WTC11 (cell line): ENCODE measurements at regions not wholly inside any gene's neighbourhood (a gene's known extent, or its start where the extent isn't known, plus 50 kb on each side); places are given as distances from the start of the nearest gene placed in this dataset.
A peak's percentile ranks its signal among the peaks of the same experiment; 100 is the strongest.

ENCODE experiments used
- ATAC-seq: fragments of 200-7000 bp; cut with Tn5 transposase; 2 replicates; pipeline ENCODE4 v1.10.0; 2021; ENCODE audit warnings: mild to moderate bottlenecking, moderate library complexity
- CTCF ChIA-PET: fragments of 300-600 bp; sonication (Branson Sonifier 250); formaldehyde crosslinking; loops from one replicate; lab custom pipeline; 2021; ENCODE audit warnings: antibody characterized with exemption; lab: Charles Lee
- POLR2A ChIA-PET: fragments of 350-600 bp; sonication (Branson Sonifier 250); formaldehyde crosslinking; loops from one replicate; lab custom pipeline; 2021; ENCODE audit warnings: antibody characterized with exemption; lab: Charles Lee
- DNase-seq: peaks from one replicate; pipeline ENCODE4 v3.0.0; 2021; ENCODE audit warnings: low spot score
- H3K27ac Mint-ChIP-seq: 2 replicates; pipeline ENCODE4 v1.8.0; 2021; ENCODE audit warnings: mixed read lengths
- H3K27me3 Mint-ChIP-seq: 2 replicates; pipeline ENCODE4 v1.8.0; 2021; ENCODE audit warnings: low read depth, mild to moderate bottlenecking, moderate library complexity, mixed read lengths
- H3K36me3 Mint-ChIP-seq: 2 replicates; pipeline ENCODE4 v1.8.0; 2021; ENCODE audit warnings: mixed read lengths
- H3K4me1 Mint-ChIP-seq: 2 replicates; pipeline ENCODE4 v1.8.0; 2022; ENCODE audit warnings: mixed read lengths
- H3K4me3 Mint-ChIP-seq: 2 replicates; pipeline ENCODE4 v1.8.0; 2021; ENCODE audit warnings: mild to moderate bottlenecking, moderate library complexity, mixed read lengths
- H3K9me3 Mint-ChIP-seq: 2 replicates; pipeline ENCODE4 v1.8.0; 2021; ENCODE audit warnings: mixed read lengths
- CBFB ChIP-seq: sonication (generic); formaldehyde crosslinking; IDR thresholded peaks from 2 replicates; pipeline ENCODE4 v1.8.1; 2022; ENCODE audit warnings: mild to moderate bottlenecking, low read depth, missing genetic modification reagents
- CREB1 ChIP-seq: sonication (generic); formaldehyde crosslinking; IDR thresholded peaks from 2 replicates; pipeline ENCODE4 v1.8.0; 2023; ENCODE audit warnings: mild to moderate bottlenecking, missing genetic modification reagents
- EMX1 ChIP-seq: fragments of 250-450 bp; sonication (Bioruptor Pico); IDR thresholded peaks from 2 replicates; pipeline ENCODE4 v1.8.0; 2021; ENCODE audit warnings: mild to moderate bottlenecking
- ESRRA ChIP-seq: sonication (generic); formaldehyde crosslinking; IDR thresholded peaks from 2 replicates; pipeline ENCODE4 v1.8.1; 2022; ENCODE audit warnings: mild to moderate bottlenecking, missing genetic modification reagents, borderline replicate concordance
- GTF2I ChIP-seq: fragments of 250-450 bp; sonication (Bioruptor Pico); conservative IDR thresholded peaks from 2 replicates; pipeline ENCODE4 v1.4.0; 2021; ENCODE audit warnings: mild to moderate bottlenecking
- NFATC4 ChIP-seq: fragments of 250-450 bp; sonication (Bioruptor Pico); IDR thresholded peaks from 2 replicates; pipeline ENCODE4 v1.9.0; 2021; ENCODE audit warnings: mild to moderate bottlenecking
- NFE2L1 ChIP-seq: sonication (generic); formaldehyde crosslinking; IDR thresholded peaks from 2 replicates; pipeline ENCODE4 v1.8.1; 2023; ENCODE audit warnings: missing genetic modification reagents
- NFYB ChIP-seq: sonication (generic); formaldehyde crosslinking; conservative IDR thresholded peaks from 2 replicates; pipeline ENCODE4 v1.8.0; 2022; ENCODE audit warnings: low read depth, missing genetic modification reagents
- OVOL2 ChIP-seq: fragments of 250-450 bp; sonication (Bioruptor Pico); IDR thresholded peaks from 2 replicates; pipeline ENCODE4 v1.9.0; 2021; ENCODE audit warnings: mild to moderate bottlenecking, borderline replicate concordance
- TEAD1 ChIP-seq: sonication (generic); formaldehyde crosslinking; IDR thresholded peaks from 2 replicates; pipeline ENCODE4 v1.8.0; 2022; ENCODE audit warnings: mild to moderate bottlenecking, missing genetic modification reagents
- ZBTB21 ChIP-seq: sonication (generic); formaldehyde crosslinking; IDR thresholded peaks from 2 replicates; pipeline ENCODE4 v1.8.1; 2023; ENCODE audit warnings: mild to moderate bottlenecking, missing genetic modification reagents, borderline replicate concordance
- ZNF138 ChIP-seq: sonication (generic); formaldehyde crosslinking; conservative IDR thresholded peaks from 2 replicates; pipeline ENCODE4 v1.8.1; 2022; ENCODE audit warnings: mild to moderate bottlenecking, moderate library complexity, missing genetic modification reagents
- ZNF232 ChIP-seq: sonication (generic); formaldehyde crosslinking; IDR thresholded peaks from 2 replicates; pipeline ENCODE4 v1.8.0; 2022; ENCODE audit warnings: mild to moderate bottlenecking, missing genetic modification reagents
- TF ChIP-seq, protein P1 (sequence below): sonication (generic); formaldehyde crosslinking; IDR thresholded peaks from 2 replicates; pipeline ENCODE4 v1.8.1; 2023; ENCODE audit warnings: mild to moderate bottlenecking, missing genetic modification reagents, moderate library complexity
- TF ChIP-seq, protein P2 (sequence below): sonication (generic); formaldehyde crosslinking; IDR thresholded peaks from 2 replicates; pipeline ENCODE4 v1.8.1; 2022; ENCODE audit warnings: low read depth, mild to moderate bottlenecking, moderate library complexity, missing genetic modification reagents, borderline replicate concordance
- TF ChIP-seq, protein P3 (sequence below): sonication (generic); formaldehyde crosslinking; IDR thresholded peaks from 2 replicates; pipeline ENCODE4 v1.8.1; 2022; ENCODE audit warnings: low read depth, missing genetic modification reagents, borderline replicate concordance
- TF ChIP-seq, protein P4 (sequence below): sonication (generic); formaldehyde crosslinking; IDR thresholded peaks from 2 replicates; pipeline ENCODE4 v1.8.1; 2023; ENCODE audit warnings: mild to moderate bottlenecking, missing genetic modification reagents
- TF ChIP-seq, protein P5 (sequence below): sonication (generic); formaldehyde crosslinking; IDR thresholded peaks from 2 replicates; pipeline ENCODE4 v1.8.1; 2023; ENCODE audit warnings: mild to moderate bottlenecking, missing genetic modification reagents
- TF ChIP-seq, protein P6 (sequence below): sonication (generic); formaldehyde crosslinking; IDR thresholded peaks from 2 replicates; pipeline ENCODE4 v1.8.1; 2023; ENCODE audit warnings: mild to moderate bottlenecking, missing genetic modification reagents, moderate library complexity
- TF ChIP-seq, protein P7 (sequence below): sonication (generic); formaldehyde crosslinking; IDR thresholded peaks from 2 replicates; pipeline ENCODE4 v1.8.0; 2022; ENCODE audit warnings: mild to moderate bottlenecking, missing genetic modification reagents

DNA sequence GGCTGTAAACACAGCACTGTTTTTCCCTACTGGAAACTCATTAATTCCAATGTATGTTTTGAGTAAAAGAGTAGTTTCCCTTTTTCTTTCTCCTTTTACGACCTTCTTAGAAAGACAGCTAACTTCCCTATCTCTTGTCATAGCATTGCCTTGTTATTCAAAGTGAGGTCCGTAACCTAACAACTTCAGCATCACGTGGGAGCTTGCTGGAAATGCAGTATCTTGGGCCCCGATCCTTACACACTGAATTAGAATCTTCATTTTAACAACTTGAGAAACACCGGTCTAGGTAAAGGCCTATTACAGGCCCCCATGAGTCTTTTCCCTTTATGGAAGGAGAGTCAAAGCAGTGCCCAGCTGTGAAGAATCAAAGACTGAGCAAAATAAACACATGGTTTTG lies 230.7 kb upstream of the PRKD1 start (continued):
- TF ChIP-seq ZNF232 (CRISPR knock-in tag), result no peak
- TF ChIP-seq NFYB (CRISPR knock-in tag), result no peak
- TF ChIP-seq NFE2L1, result no peak
- TF ChIP-seq, protein P1, sequence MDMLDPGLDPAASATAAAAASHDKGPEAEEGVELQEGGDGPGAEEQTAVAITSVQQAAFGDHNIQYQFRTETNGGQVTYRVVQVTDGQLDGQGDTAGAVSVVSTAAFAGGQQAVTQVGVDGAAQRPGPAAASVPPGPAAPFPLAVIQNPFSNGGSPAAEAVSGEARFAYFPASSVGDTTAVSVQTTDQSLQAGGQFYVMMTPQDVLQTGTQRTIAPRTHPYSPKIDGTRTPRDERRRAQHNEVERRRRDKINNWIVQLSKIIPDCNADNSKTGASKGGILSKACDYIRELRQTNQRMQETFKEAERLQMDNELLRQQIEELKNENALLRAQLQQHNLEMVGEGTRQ (CRISPR knock-in tag), result peak; percentile 56; the same call in 1 of the 2 replicates

DNA sequence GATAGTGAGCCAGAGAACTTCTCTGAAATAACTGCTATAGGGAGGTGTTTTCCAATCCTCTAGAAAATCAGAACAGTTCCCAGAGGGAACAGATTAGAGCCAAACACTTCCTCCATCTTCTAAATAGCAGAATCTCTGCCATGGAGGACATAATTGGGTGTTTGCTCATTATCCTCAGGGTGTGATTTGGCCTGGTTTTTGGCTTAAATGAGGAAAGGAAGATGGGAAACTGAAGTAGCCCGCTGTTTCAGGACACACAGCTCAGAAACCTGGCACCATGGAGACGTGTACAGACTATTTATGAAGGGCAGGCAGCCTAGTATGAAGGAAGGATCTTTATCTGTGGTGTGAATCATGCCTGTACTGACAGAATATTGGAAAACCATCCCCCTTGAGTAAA lies 231.7 kb upstream of the PRKD1 start:
- ChIA-PET POLR2A (no interaction called here), CTCF (interaction anchor here (1.9 kb wide), 1 partner anchor 111 kb away, joined by 5 read pairs; no protein-coding TSS in a partner anchor)
- Mint-ChIP-seq H3K4me1 (peaks cover 13% of the 10 kb centered on the region), H3K36me3 (no peaks in the 10 kb centered on the region), H3K27me3 (peaks cover 13% of the 10 kb centered on the region), H3K9me3 (no peaks in the 10 kb centered on the region), H3K27ac (no peak overlapping the region), H3K4me3 (no peak overlapping the region)
- ATAC-seq (no peak), DNase-seq (no peak)
- TF ChIP-seq, protein P2, sequence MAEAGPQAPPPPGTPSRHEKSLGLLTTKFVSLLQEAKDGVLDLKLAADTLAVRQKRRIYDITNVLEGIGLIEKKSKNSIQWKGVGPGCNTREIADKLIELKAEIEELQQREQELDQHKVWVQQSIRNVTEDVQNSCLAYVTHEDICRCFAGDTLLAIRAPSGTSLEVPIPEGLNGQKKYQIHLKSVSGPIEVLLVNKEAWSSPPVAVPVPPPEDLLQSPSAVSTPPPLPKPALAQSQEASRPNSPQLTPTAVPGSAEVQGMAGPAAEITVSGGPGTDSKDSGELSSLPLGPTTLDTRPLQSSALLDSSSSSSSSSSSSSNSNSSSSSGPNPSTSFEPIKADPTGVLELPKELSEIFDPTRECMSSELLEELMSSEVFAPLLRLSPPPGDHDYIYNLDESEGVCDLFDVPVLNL (CRISPR knock-in tag), result no peak
- TF ChIP-seq CREB1 (CRISPR knock-in tag), result no peak
- TF ChIP-seq GTF2I (CRISPR knock-in tag), result no peak
- TF ChIP-seq, protein P3, sequence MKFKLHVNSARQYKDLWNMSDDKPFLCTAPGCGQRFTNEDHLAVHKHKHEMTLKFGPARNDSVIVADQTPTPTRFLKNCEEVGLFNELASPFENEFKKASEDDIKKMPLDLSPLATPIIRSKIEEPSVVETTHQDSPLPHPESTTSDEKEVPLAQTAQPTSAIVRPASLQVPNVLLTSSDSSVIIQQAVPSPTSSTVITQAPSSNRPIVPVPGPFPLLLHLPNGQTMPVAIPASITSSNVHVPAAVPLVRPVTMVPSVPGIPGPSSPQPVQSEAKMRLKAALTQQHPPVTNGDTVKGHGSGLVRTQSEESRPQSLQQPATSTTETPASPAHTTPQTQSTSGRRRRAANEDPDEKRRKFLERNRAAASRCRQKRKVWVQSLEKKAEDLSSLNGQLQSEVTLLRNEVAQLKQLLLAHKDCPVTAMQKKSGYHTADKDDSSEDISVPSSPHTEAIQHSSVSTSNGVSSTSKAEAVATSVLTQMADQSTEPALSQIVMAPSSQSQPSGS (CRISPR knock-in tag), result no peak
- no peak for TF ChIP-seq CBFB
- TF ChIP-seq OVOL2 (CRISPR knock-in tag), result no peak
- TF ChIP-seq, protein P4, sequence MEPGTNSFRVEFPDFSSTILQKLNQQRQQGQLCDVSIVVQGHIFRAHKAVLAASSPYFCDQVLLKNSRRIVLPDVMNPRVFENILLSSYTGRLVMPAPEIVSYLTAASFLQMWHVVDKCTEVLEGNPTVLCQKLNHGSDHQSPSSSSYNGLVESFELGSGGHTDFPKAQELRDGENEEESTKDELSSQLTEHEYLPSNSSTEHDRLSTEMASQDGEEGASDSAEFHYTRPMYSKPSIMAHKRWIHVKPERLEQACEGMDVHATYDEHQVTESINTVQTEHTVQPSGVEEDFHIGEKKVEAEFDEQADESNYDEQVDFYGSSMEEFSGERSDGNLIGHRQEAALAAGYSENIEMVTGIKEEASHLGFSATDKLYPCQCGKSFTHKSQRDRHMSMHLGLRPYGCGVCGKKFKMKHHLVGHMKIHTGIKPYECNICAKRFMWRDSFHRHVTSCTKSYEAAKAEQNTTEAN (CRISPR knock-in tag), result no peak
- no peak for TF ChIP-seq ZBTB21
- TF ChIP-seq, protein P5, sequence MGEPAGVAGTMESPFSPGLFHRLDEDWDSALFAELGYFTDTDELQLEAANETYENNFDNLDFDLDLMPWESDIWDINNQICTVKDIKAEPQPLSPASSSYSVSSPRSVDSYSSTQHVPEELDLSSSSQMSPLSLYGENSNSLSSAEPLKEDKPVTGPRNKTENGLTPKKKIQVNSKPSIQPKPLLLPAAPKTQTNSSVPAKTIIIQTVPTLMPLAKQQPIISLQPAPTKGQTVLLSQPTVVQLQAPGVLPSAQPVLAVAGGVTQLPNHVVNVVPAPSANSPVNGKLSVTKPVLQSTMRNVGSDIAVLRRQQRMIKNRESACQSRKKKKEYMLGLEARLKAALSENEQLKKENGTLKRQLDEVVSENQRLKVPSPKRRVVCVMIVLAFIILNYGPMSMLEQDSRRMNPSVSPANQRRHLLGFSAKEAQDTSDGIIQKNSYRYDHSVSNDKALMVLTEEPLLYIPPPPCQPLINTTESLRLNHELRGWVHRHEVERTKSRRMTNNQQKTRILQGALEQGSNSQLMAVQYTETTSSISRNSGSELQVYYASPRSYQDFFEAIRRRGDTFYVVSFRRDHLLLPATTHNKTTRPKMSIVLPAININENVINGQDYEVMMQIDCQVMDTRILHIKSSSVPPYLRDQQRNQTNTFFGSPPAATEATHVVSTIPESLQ, result no peak
- TF ChIP-seq, protein P6, sequence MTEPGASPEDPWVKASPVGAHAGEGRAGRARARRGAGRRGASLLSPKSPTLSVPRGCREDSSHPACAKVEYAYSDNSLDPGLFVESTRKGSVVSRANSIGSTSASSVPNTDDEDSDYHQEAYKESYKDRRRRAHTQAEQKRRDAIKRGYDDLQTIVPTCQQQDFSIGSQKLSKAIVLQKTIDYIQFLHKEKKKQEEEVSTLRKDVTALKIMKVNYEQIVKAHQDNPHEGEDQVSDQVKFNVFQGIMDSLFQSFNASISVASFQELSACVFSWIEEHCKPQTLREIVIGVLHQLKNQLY, result no peak
- TF ChIP-seq, protein P7, sequence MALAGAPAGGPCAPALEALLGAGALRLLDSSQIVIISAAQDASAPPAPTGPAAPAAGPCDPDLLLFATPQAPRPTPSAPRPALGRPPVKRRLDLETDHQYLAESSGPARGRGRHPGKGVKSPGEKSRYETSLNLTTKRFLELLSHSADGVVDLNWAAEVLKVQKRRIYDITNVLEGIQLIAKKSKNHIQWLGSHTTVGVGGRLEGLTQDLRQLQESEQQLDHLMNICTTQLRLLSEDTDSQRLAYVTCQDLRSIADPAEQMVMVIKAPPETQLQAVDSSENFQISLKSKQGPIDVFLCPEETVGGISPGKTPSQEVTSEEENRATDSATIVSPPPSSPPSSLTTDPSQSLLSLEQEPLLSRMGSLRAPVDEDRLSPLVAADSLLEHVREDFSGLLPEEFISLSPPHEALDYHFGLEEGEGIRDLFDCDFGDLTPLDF (CRISPR knock-in tag), result no peak
- TF ChIP-seq EMX1, result no peak
- no peak for TF ChIP-seq ZNF138 (CRISPR knock-in tag)
- TF ChIP-seq ESRRA (CRISPR knock-in tag), result no peak
- TF ChIP-seq TEAD1 (CRISPR knock-in tag), result no peak
- TF ChIP-seq NFATC4 (CRISPR knock-in tag), result no peak
- no peak for TF ChIP-seq NFE2L1
